NCI-H774 (cell line): ENCODE measurements at regions not wholly inside any gene's neighbourhood (a gene's known extent, or its start where the extent isn't known, plus 50 kb on each side); places are given as distances from the start of the nearest gene placed in this dataset.

Experiments used
- DNase-seq: peaks from one replicate; lab custom pipeline; 2025; lab: John Stamatoyannopoulos, UW

GRCh38 chr17:72425133-72425793 is 304.4 kb downstream of the SOX9 start:
- DNase-seq: no peak

- DNase-seq: no peak
Observed at GRCh38 chr17:72425794-72426168, 305.0 kb downstream of the SOX9 start.

GRCh38 chr17:72426321-72426720 is 305.5 kb downstream of the SOX9 start:
- no peak for DNase-seq

GRCh38 chr17:72426948-72427760 is 306.3 kb downstream of the SOX9 start:
- DNase-seq: no peak

GRCh38 chr17:72427761-72428109 is 306.9 kb downstream of the SOX9 start:
- DNase-seq: no peak

GRCh38 chr17:72429066-72429638 is 308.3 kb downstream of the SOX9 start:
- no peak for DNase-seq

GRCh38 chr17:72430611-72431432 is 310.0 kb downstream of the SOX9 start:
- no peak for DNase-seq

- no peak for DNase-seq
Observed at GRCh38 chr17:72432143-72432621, 311.4 kb downstream of the SOX9 start.

- DNase-seq: no peak
Observed at GRCh38 chr17:72432881-72433280, 312.1 kb downstream of the SOX9 start.

GRCh38 chr17:72433797-72434196 is 313.0 kb downstream of the SOX9 start:
- no peak for DNase-seq

- DNase-seq: no peak
Observed at GRCh38 chr17:72434581-72434980, 313.8 kb downstream of the SOX9 start.

GRCh38 chr17:72434991-72435618 is 314.3 kb downstream of the SOX9 start:
- DNase-seq: no peak

GRCh38 chr17:72438783-72439182 is 318.0 kb downstream of the SOX9 start:
- no peak for DNase-seq

GRCh38 chr17:72439893-72440502 is 319.2 kb downstream of the SOX9 start:
- no peak for DNase-seq

GRCh38 chr17:72440961-72441360 is 320.1 kb downstream of the SOX9 start:
- no peak for DNase-seq

- no peak for DNase-seq
Observed at GRCh38 chr17:72441909-72442308, 321.1 kb downstream of the SOX9 start.

- no peak for DNase-seq
Observed at GRCh38 chr17:72444517-72445054, 323.8 kb downstream of the SOX9 start.

GRCh38 chr17:72445055-72445991 is 324.5 kb downstream of the SOX9 start:
- no peak for DNase-seq

- no peak for DNase-seq
Observed at GRCh38 chr17:72446118-72446517, 325.3 kb downstream of the SOX9 start.
